HCT116 (cell line): ENCODE measurements at regions not wholly inside any gene's neighbourhood (a gene's known extent, or its start where the extent isn't known, plus 50 kb on each side); places are given as distances from the start of the nearest gene placed in this dataset.

Experiments
- ATAC-seq: fragments of 200-7000 bp; cut with Tn5 transposase; 2 replicates; pipeline ENCODE4 v1.9.1; 2020; ENCODE audit warnings: mild to moderate bottlenecking, moderate library complexity
- BruUV-seq: library from RNA; stranded (reverse); fragments of 400-500 nt; replicated peaks from 2 replicates; lab custom pipeline; 2021; lab: Mats Ljungman, UMichigan
- CTCF ChIA-PET: fragments of 300-600 bp; sonication (Branson Sonifier 250); formaldehyde crosslinking; loops from one replicate; lab custom pipeline; 2021; ENCODE audit warnings: antibody characterized with exemption; lab: Charles Lee
- POLR2A ChIA-PET: fragments of 300-600, 350-600 bp; sonication (Branson Sonifier 250); formaldehyde crosslinking; loops from one replicate; lab custom pipeline; 2021; ENCODE audit warnings: antibody characterized with exemption; lab: Charles Lee
- RAD21 ChIA-PET, 2 experiments: fragments of 300-600 bp; sonication (Branson Sonifier 250); formaldehyde crosslinking; loops; one replicate each; lab custom pipeline; 2023; ENCODE audit warnings: low total read pairs in 2 of 2; ENCODE audit not compliant: uncharacterized antibody in 2 of 2, unreplicated experiment in 2 of 2, low non-redundant PET in 1 of 2; lab: Charles Lee
- DNase-seq: peaks from one replicate; pipeline ENCODE4 v3.0.0-alpha.2; 2010; ENCODE audit warnings: low read depth, low spot score
- H2AFZ ChIP-seq: fragments of 200-600 bp; shearing (Covaris generic), sonication (generic); 2 replicates; pipeline ENCODE4 v1.6.1; 2017; ENCODE audit warnings: low read depth, mixed run types, mixed read lengths, antibody characterized with exemption, low read length; ENCODE audit not compliant: poor library complexity, severe bottlenecking
- H3K27ac ChIP-seq: 2 replicates; pipeline ENCODE4 v1.5.1; 2012; ENCODE audit warnings: low read depth, low read length
- H3K27me3 ChIP-seq: fragments of 200-600 bp; sonication (generic); 2 replicates; pipeline ENCODE4 v1.6.1; 2016; ENCODE audit warnings: mixed run types, low read length, mixed read lengths; ENCODE audit not compliant: insufficient read depth
- H3K36me3 ChIP-seq, 2 experiments: fragments of 200-500 bp in 1 of 2; fragments of 200-600 bp in 1 of 2; sonication (Bioruptor generic) in 1 of 2; sonication (generic) in 1 of 2; 2 replicates each; pipeline versions ENCODE4 v1.5.1 to v1.6.1; 2014 to 2016; ENCODE audit warnings: low read length in 2 of 2, inconsistent platforms in 1 of 2, mixed read lengths in 1 of 2, mixed run types in 1 of 2; ENCODE audit not compliant: insufficient read depth in 2 of 2, control insufficient read depth in 1 of 2
- H3K4me1 ChIP-seq, 2 experiments: fragments of 200-600 bp in 1 of 2; sonication (generic) in 1 of 2; 2 replicates each; pipeline versions ENCODE4 v1.5.1 to v1.6.1; 2012 to 2017; ENCODE audit warnings: low read length in 2 of 2, inconsistent platforms in 1 of 2, mild to moderate bottlenecking in 1 of 2, mixed read lengths in 1 of 2, mixed run types in 1 of 2, moderate library complexity in 1 of 2; ENCODE audit not compliant: insufficient read depth in 2 of 2, control insufficient read depth in 1 of 2
- H3K4me2 ChIP-seq: fragments of 200-600 bp; sonication (generic); 2 replicates; pipeline ENCODE4 v1.6.1; 2017; ENCODE audit warnings: mixed run types, low read length, mixed read lengths
- H3K4me3 ChIP-seq, 2 experiments: fragments of 200-600 bp in 1 of 2; sonication (generic) in 1 of 2; replicated peaks in 1 of 2; 2 replicates each; pipeline ENCODE4 v1.5.1; 2011 to 2016; ENCODE audit warnings: low read length in 2 of 2, control low read depth in 1 of 2, low read depth in 1 of 2, mild to moderate bottlenecking in 1 of 2, mixed read lengths in 1 of 2, mixed run types in 1 of 2
- H3K79me2 ChIP-seq: fragments of 200-600 bp; sonication (generic); 2 replicates; pipeline ENCODE4 v1.6.1; 2017; ENCODE audit warnings: mild to moderate bottlenecking, mixed run types, low read length, moderate library complexity, mixed read lengths; ENCODE audit not compliant: insufficient read depth
- H3K9ac ChIP-seq: fragments of 200-600 bp; sonication (generic); 2 replicates; pipeline ENCODE4 v1.6.1; 2016; ENCODE audit warnings: low read length, mixed read lengths
- H3K9me2 ChIP-seq: fragments of 200-600 bp; sonication (generic), shearing (Covaris generic); 2 replicates; pipeline ENCODE4 v1.6.1; 2017; ENCODE audit warnings: mixed run types, mild to moderate bottlenecking, moderate library complexity; ENCODE audit not compliant: insufficient read depth
- H3K9me3 ChIP-seq, 2 experiments: fragments of 200-500 bp in 1 of 2; fragments of 200-600 bp in 1 of 2; sonication (Bioruptor generic) in 1 of 2; sonication (generic) in 1 of 2; 2 replicates each; pipeline ENCODE4 v1.6.1; 2014 to 2017; ENCODE audit warnings: low read length in 2 of 2, mixed read lengths in 2 of 2, inconsistent platforms in 1 of 2, low read depth in 1 of 2, mild to moderate bottlenecking in 1 of 2, mixed run types in 1 of 2, moderate library complexity in 1 of 2; ENCODE audit not compliant: control insufficient read depth in 1 of 2, insufficient read depth in 1 of 2
- H4K20me1 ChIP-seq: fragments of 200-600 bp; sonication (generic), shearing (Covaris generic); 2 replicates; pipeline ENCODE4 v1.6.1; 2017; ENCODE audit warnings: mixed run types, mild to moderate bottlenecking, moderate library complexity; ENCODE audit not compliant: insufficient read depth
- CEBPB ChIP-seq: IDR thresholded peaks from 2 replicates; pipeline ENCODE4 v1.6.1; 2012; ENCODE audit warnings: low read depth
- EGR1 ChIP-seq: IDR thresholded peaks from 2 replicates; pipeline ENCODE4 v1.6.1; 2012; ENCODE audit warnings: low read depth
- EZH2phosphoT487 ChIP-seq: fragments of 200-600 bp; IDR thresholded peaks from 2 replicates; pipeline ENCODE4 v1.6.1; 2018; ENCODE audit warnings: antibody characterized with exemption, borderline replicate concordance
- FOSL1 ChIP-seq: IDR thresholded peaks from 2 replicates; pipeline ENCODE4 v1.6.1; 2012; ENCODE audit warnings: low read depth
- JUND ChIP-seq: IDR thresholded peaks from 2 replicates; pipeline ENCODE4 v1.6.1; 2012
- MAX ChIP-seq: IDR thresholded peaks from 2 replicates; pipeline ENCODE4 v1.6.1; 2012
- POLR2AphosphoS5 ChIP-seq: IDR thresholded peaks from 2 replicates; pipeline ENCODE4 v1.6.1; 2011; ENCODE audit warnings: mild to moderate bottlenecking, low read depth, low read length, moderate library complexity
- RAD21 ChIP-seq: IDR thresholded peaks from 2 replicates; pipeline ENCODE4 v1.6.1; 2012; ENCODE audit warnings: low read depth, mild to moderate bottlenecking
- SIN3A ChIP-seq: IDR thresholded peaks from 2 replicates; pipeline ENCODE4 v1.6.1; 2012; ENCODE audit warnings: low read depth
- SRF ChIP-seq: IDR thresholded peaks from 2 replicates; pipeline ENCODE4 v1.6.1; 2012; ENCODE audit warnings: low read depth
- YY1 ChIP-seq: IDR thresholded peaks from 2 replicates; pipeline ENCODE4 v1.6.1; 2011; ENCODE audit warnings: low read length, low read depth, moderate library complexity, mild to moderate bottlenecking; ENCODE audit not compliant: insufficient replicate concordance; ENCODE audit errors: extremely low read depth
- ZFX ChIP-seq: fragments of 450-650 bp; IDR thresholded peaks from 2 replicates; pipeline ENCODE4 v1.6.1; 2017
- ZNF274 ChIP-seq: fragments of 200-500 bp; sonication (Bioruptor generic); IDR thresholded peaks from 2 replicates; pipeline ENCODE4 v1.6.1; 2014; ENCODE audit warnings: mild to moderate bottlenecking, low read depth, low read length, inconsistent platforms
- intact Hi-C: fragments of 100-400 bp; cut with micrococcal nuclease; formaldehyde crosslinking; loops from 2 replicates; pipeline ENCODE4 v1.10.0; 2022
- TF ChIP-seq, protein P1 (sequence below): IDR thresholded peaks from 2 replicates; pipeline ENCODE4 v1.6.1; 2012

GRCh38 chr12:130058926-130059472 lies 103.3 kb upstream of the FZD10 start:
- Histone ChIP-seq H3K79me2 (no peaks in the 10 kb centered on the region), H3K27ac (no peak overlapping the region), H3K4me2 (no peak overlapping the region), H3K27me3 (no peaks in the 10 kb centered on the region), H4K20me1 (no peaks in the 10 kb centered on the region), H3K9ac (no peak overlapping the region), H2AFZ (no peak overlapping the region), H3K4me3 (no peak overlapping the region), H3K4me1 (no peaks in the 10 kb centered on the region), H3K36me3 (no peaks in the 10 kb centered on the region), H3K9me3 (peaks cover 5 to 19% of the 10 kb centered on the region in 2 experiments; a peak in 2 of 4 replicates), H3K9me2 (no peaks in the 10 kb centered on the region)
- BruUV-seq = no TSS peak
- CTCF ChIA-PET = no interaction called here
- no peak for TF ChIP-seq RAD21
- TF ChIP-seq SRF = no peak
- TF ChIP-seq YY1 = no peak
- no peak for TF ChIP-seq ZFX
- TF ChIP-seq, protein P1, sequence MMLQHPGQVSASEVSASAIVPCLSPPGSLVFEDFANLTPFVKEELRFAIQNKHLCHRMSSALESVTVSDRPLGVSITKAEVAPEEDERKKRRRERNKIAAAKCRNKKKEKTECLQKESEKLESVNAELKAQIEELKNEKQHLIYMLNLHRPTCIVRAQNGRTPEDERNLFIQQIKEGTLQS = no peak
- no peak for TF ChIP-seq EGR1
- no peak for TF ChIP-seq CEBPB
- no peak for TF ChIP-seq POLR2AphosphoS5
- no peak for TF ChIP-seq SIN3A
- RAD21 ChIA-PET = no interaction called here
- ATAC-seq = no peak
- POLR2A ChIA-PET = no interaction called here
- DNase-seq = no peak
- intact Hi-C loops = no loop called here

- Histone ChIP-seq H3K4me3 (no peak overlapping the region), H3K79me2 (no peaks in the 10 kb centered on the region), H3K27ac (no peak overlapping the region), H4K20me1 (no peaks in the 10 kb centered on the region), H3K9me2 (no peaks in the 10 kb centered on the region), H3K4me2 (no peak overlapping the region), H3K9ac (no peak overlapping the region), H3K4me1 (no peaks in the 10 kb centered on the region), H3K36me3 (no peaks in the 10 kb centered on the region), H2AFZ (no peak overlapping the region), H3K9me3 (no peaks in the 10 kb centered on the region; a peak in 2 of 4 replicates), H3K27me3 (no peaks in the 10 kb centered on the region)
- POLR2A ChIA-PET = no interaction called here
- CTCF ChIA-PET = no interaction called here
- RAD21 ChIA-PET = no interaction called here
- intact Hi-C loops = no loop called here
- no peak for DNase-seq
- ATAC-seq = no peak
- no peak for TF ChIP-seq MAX
- TF ChIP-seq ZNF274 = no peak
- TF ChIP-seq, protein P1 = no peak
- TF ChIP-seq YY1 = no peak
- TF ChIP-seq EZH2phosphoT487 = no peak
- no peak for TF ChIP-seq JUND
- TF ChIP-seq CEBPB = no peak
- TF ChIP-seq FOSL1 = no peak
- no peak for TF ChIP-seq ZFX
- TF ChIP-seq RAD21 = no peak
- no TSS peak for BruUV-seq
Observed at GRCh38 chr12:130063866-130064265, 98.4 kb upstream of the FZD10 start.
